Activated CD4-positive, alpha-beta T cell treated with anti-CD3 and anti-CD28 coated beads, Interleukin-2, amount 10 ng/mL, durations not matched to agents 24 days and 14 days (primary cell): ENCODE measurements at regions not wholly inside any gene's neighbourhood (a gene's known extent, or its start where the extent isn't known, plus 50 kb on each side); places are given as distances from the start of the nearest gene placed in this dataset.
A peak's percentile ranks its signal among the peaks of the same experiment; 100 is the strongest.
"Not testable (repeated sequence)": the region's sequence is repeated elsewhere in the genome, so short reads cannot be mapped to it uniquely, and the experiment has no call there.

Experiments used
- DNase-seq: peaks from one replicate; pipeline ENCODE4 v3.0.0; 2022
- H3K27ac Mint-ChIP-seq: one replicate; pipeline ENCODE4 v1.8.0; 2022; ENCODE audit warnings: mild to moderate bottlenecking, mixed read lengths
- H3K27me3 Mint-ChIP-seq: one replicate; pipeline ENCODE4 v1.8.0; 2022; ENCODE audit warnings: mixed read lengths
- H3K36me3 Mint-ChIP-seq: one replicate; pipeline ENCODE4 v1.8.0; 2022; ENCODE audit warnings: low read depth, mild to moderate bottlenecking, mixed read lengths
- H3K4me1 Mint-ChIP-seq: one replicate; pipeline ENCODE4 v1.8.0; 2021; ENCODE audit warnings: mixed read lengths
- H3K4me3 Mint-ChIP-seq: one replicate; pipeline ENCODE4 v1.8.0; 2022; ENCODE audit warnings: mild to moderate bottlenecking, moderate library complexity, mixed read lengths
- H3K9me3 Mint-ChIP-seq: one replicate; pipeline ENCODE4 v1.8.0; 2021; ENCODE audit warnings: mixed read lengths
- intact Hi-C: fragments of 100-400 bp; cut with micrococcal nuclease; formaldehyde crosslinking; loops from one replicate; pipeline ENCODE4 v1.15.1; 2023

DNA sequence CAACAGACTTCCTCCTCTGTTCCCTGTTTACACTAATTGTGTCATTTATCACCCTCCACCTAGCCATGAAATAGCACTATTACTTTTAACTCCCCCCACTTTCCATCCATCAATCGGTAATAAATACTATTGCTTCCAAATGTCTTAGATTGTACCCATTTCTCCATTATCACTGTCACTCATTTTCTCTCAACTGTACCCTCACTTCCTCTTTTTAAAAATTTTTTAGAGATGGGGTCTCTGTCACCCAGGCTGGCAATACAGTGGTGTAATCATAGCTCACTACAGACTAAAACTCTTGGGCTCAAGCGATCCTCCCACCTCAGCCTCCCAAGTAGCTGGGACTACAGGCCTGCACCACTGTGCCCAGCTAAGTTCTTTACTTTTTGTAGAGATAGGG is 123.5 kb upstream of the EGR2 start:
- H3K9me3 Mint-ChIP-seq: no peaks in the 10 kb centered on the region
- no peaks in the 10 kb centered on the region for H3K36me3 Mint-ChIP-seq
- intact Hi-C loops: no loop called here
- peaks cover 11% of the 10 kb centered on the region for H3K27me3 Mint-ChIP-seq
- DNase-seq: no peak
- H3K27ac Mint-ChIP-seq: no peak overlapping the region
- no peak overlapping the region for H3K4me3 Mint-ChIP-seq
- H3K4me1 Mint-ChIP-seq: no peaks in the 10 kb centered on the region

DNA sequence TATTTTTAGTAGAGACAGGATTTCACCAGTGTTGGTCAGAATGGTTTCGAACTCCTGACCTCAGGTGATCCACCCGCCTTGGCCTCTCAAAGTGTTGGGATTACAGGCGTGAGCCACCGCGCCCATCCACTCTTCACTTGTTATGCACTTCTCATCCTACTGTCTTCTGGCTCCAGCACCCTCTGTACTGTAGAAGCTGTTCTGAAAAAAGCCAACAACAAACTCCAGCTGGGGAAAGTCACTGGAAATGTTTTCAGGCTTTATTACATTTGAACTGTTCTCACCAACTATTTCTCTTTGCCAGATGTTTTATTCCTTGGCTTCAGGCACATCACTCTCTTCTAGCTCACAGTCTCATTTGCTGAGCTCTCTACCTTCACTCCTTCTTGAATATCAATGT is 122.5 kb upstream of the EGR2 start:
- Mint-ChIP-seq H3K9me3 (no peaks in the 10 kb centered on the region), H3K4me3 (no peak overlapping the region), H3K36me3 (no peaks in the 10 kb centered on the region), H3K27me3 (peaks cover 9% of the 10 kb centered on the region), H3K27ac (no peak overlapping the region), H3K4me1 (no peaks in the 10 kb centered on the region)
- intact Hi-C loops: no loop called here
- DNase-seq: no peak

DNA sequence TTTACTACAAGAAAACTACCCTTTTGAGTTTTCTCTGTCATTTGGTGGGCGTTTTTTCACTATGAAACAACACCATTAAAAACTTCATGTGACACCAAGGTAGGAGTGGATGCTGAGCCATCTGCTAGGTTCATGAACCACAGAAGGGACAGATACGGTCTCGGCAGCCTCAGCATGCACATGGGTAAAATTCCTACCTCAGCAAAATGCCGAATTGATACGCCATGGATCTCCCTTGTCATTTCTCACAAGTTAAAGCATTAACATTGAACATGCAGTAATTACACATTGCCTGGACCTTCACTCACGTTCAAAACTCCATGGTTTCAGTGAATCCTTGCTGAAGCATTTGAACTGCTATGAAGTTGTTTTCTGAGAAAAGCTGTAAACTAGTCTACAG is 121.5 kb upstream of the EGR2 start:
- Mint-ChIP-seq H3K4me1 (no peaks in the 10 kb centered on the region), H3K27ac (no peak overlapping the region), H3K27me3 (peaks cover 12% of the 10 kb centered on the region), H3K36me3 (no peaks in the 10 kb centered on the region), H3K9me3 (no peaks in the 10 kb centered on the region), H3K4me3 (no peak overlapping the region)
- DNase-seq: no peak
- intact Hi-C loops: no loop called here

DNA sequence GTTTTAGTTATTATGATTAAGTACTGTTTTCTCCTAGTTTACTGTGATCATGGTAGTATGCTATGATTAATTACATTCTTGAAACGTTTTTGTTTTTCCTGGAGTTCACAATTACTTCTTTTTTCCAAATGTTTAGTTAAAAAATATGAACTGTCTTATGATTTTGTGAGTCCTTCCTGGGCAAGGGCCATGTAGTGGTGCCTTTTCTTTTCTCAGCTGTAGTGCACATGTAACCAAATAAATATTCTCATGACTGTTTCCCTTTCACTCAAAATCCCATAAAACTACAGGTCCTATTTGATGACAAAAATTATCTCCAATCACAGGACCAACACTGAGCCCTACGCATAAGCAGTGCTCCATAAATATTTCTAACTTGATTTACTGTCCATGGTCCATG is 118.9 kb upstream of the EGR2 start:
- no peak overlapping the region for H3K27ac Mint-ChIP-seq
- no peak overlapping the region for H3K4me3 Mint-ChIP-seq
- no peaks in the 10 kb centered on the region for H3K36me3 Mint-ChIP-seq
- H3K4me1 Mint-ChIP-seq: no peaks in the 10 kb centered on the region
- intact Hi-C loops: no loop called here
- H3K27me3 Mint-ChIP-seq: peaks cover 14% of the 10 kb centered on the region
- DNase-seq: no peak
- no peaks in the 10 kb centered on the region for H3K9me3 Mint-ChIP-seq

DNA sequence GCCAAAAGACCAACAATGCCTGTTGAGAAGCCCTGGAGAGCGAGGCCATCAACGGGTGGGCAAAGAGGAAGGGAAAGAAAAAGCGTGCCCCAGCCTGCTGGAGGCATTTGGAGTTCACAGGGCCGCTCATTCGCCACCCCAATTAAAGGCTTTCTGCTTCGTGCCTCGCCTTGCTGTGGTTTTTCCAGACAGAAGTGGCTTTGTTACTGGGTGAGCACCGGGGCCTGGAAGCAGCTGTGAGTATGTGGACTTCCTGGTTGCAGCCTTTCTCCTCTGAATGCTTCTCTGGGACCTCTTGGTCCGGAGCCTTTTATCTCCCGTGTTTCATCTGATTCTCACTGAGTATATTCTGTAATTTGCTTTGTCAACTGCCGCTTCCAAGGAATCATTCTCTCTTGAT is 118.1 kb upstream of the EGR2 start:
- Mint-ChIP-seq H3K27ac (no peak overlapping the region), H3K4me1 (no peaks in the 10 kb centered on the region), H3K27me3 (peaks cover 14% of the 10 kb centered on the region), H3K4me3 (no peak overlapping the region), H3K9me3 (no peaks in the 10 kb centered on the region), H3K36me3 (no peaks in the 10 kb centered on the region)
- DNase-seq: no peak
- intact Hi-C loops: no loop called here

DNA sequence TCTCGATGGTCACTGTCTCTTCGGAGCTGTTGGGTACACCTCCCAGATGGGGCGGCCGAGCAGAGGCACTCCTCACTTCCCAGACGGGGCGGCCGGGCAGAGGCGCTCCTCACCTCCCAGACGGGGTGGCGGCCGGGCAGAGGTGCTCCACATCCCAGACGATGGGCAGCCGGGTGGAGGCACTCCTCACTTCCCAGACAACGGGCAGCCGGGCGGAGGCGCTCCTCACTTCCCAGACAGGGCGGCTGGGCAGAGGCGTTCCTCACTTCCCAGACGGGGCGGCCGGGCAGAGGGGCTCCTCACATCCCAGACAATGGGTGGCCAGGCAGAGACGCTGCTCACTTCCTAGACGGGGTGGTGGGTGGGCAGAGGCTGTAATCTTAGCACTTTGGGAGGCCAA is 112.6 kb upstream of the EGR2 start:
- H3K9me3 Mint-ChIP-seq, H3K36me3 Mint-ChIP-seq, DNase-seq, H3K27ac Mint-ChIP-seq, H3K4me1 Mint-ChIP-seq, intact Hi-C loops, H3K4me3 Mint-ChIP-seq, H3K27me3 Mint-ChIP-seq: not testable (repeated sequence)

DNA sequence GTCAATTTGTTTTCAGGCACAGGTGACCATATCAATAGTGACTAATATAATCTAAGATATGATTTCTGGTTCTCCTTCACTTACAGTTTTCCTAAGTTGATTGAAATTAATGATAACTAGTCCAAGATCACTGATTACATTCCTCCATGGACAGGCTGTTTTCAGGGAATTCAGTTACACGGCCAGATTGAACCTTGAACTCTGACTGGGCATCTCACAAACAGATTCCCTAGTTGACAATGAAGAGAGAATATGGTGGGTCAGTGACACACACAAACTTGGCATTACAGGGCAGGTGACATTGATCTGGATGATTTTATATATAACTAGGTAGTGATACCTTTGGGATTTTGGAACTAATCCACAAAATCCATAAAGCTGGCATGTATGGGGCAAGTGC is 110.2 kb upstream of the EGR2 start:
- intact Hi-C loops: no loop called here
- no peaks in the 10 kb centered on the region for H3K36me3 Mint-ChIP-seq

DNA sequence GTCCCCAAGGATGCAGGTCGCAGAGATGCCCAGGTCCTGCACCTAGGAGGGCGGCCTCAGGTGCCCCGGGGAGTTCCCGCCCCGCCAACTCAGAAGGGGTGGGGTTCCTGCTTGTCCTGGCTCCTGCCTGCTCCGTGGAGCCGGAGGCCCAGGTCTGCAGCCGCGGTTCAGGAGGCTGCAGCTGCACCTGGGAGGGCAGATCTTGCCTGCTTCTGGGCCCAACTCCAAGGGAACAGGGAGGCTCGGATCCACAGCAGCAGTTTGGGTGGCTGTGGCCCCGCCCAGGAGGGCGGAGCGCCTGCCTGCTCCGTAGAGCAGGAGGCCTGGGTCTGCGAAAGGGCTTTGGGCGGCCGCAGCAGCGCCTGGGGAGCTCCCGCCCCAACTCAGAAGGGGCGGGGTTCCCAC is 108.2 kb upstream of the EGR2 start:
- no peaks in the 10 kb centered on the region for H3K36me3 Mint-ChIP-seq
- intact Hi-C loops: no loop called here
- H3K4me3 Mint-ChIP-seq: no peak overlapping the region
- peaks cover 4% of the 10 kb centered on the region for H3K9me3 Mint-ChIP-seq
- no peaks in the 10 kb centered on the region for H3K4me1 Mint-ChIP-seq
- no peak overlapping the region for H3K27ac Mint-ChIP-seq
- peaks cover 11% of the 10 kb centered on the region for H3K27me3 Mint-ChIP-seq
- DNase-seq: no peak

More for the DNA sequence above, 110.2 kb upstream of the EGR2 start:
- no peak for DNase-seq
- H3K9me3 Mint-ChIP-seq: peaks cover 4% of the 10 kb centered on the region
- no peak overlapping the region for H3K4me3 Mint-ChIP-seq
- H3K27me3 Mint-ChIP-seq: peaks cover 13% of the 10 kb centered on the region
- no peaks in the 10 kb centered on the region for H3K4me1 Mint-ChIP-seq
- H3K27ac Mint-ChIP-seq: no peak overlapping the region

DNA sequence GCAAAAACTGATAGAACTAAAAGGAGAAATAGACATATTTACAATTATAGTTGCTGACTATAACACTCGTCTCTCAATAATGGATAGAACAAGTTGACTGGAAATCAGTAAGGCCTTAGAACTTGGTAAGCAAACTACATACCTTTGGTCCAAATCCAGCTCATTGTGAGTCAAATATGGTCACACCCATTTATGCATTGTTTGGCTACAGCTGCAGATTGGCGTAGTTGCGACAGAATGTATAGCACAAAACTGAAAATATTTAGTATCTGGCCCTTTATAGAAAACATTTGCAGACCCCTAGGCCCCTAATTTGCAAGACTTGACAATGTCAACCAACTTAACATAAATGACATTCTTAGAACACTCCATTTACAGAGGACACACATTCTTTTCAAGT is 103.6 kb upstream of the EGR2 start:
- Mint-ChIP-seq H3K9me3 (peaks cover 4% of the 10 kb centered on the region), H3K27me3 (peaks cover 19% of the 10 kb centered on the region), H3K36me3 (no peaks in the 10 kb centered on the region), H3K4me3 (no peak overlapping the region), H3K4me1 (peaks cover 9% of the 10 kb centered on the region), H3K27ac (no peak overlapping the region)
- intact Hi-C loops: no loop called here
- DNase-seq: no peak

DNA sequence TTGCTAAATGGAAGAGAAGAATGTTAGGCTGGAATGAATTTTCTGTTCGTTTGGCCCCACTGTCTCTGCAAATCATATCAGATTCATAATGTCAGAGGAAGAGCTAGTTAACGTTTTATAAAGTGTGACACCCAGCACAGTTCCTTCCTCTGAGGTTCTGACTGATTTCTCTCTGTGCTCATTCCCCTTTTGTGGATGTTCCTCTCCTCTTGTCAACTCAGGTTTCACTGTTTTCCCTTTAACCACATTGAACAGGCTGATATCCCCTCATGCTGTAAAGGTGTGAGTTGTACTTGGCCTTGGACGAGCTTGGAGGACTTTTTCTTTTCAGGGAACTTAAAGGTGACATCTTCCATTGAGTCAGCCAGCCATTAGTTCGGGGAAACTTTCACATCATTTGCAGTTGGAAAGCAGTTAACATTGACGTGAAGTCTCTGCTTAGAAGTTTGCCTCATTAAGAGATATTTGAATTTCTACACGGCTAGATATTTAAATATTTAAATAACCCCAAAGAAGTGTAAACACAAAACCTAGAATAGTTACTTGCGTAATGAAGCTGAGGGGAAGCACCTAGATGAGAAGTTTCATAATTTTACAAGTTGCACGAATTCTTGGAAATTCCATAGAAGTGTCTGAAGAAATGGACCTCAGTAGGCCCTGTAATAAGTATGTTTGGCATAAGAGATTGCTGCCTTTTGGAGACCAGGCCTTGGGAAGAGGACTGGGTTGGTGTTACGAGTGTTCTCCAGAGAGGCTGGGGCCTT is 101.5 kb upstream of the EGR2 start:
- Mint-ChIP-seq H3K36me3 (no peaks in the 10 kb centered on the region), H3K9me3 (no peaks in the 10 kb centered on the region), H3K4me3 (no peak overlapping the region), H3K4me1 (peaks cover 9% of the 10 kb centered on the region), H3K27me3 (peaks cover 17% of the 10 kb centered on the region), H3K27ac (peak overlapping the region; percentile 44)
- intact Hi-C loops: no loop called here
- no peak for DNase-seq

DNA sequence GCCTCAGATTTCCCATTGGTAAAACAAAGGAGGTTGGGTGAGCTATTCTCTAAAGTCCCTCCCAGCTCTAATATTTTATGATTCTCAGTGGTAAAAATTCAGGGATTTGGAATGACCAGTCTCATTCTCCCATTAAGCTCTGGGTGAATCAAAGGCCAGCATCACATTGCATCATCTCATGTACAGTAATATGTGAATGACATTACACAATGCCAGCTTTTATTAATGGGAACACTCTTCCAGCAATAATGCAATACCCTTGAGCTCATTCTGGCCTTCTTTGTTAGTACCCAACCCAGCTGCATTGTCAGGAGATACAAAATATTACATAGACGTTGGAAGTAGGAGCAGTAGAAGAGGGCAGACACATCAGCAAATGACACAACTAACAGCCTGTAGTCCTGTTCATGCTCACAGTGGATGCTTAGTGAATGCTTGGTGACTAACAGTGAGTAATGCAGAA is 100.0 kb upstream of the EGR2 start:
- Mint-ChIP-seq H3K9me3 (no peaks in the 10 kb centered on the region), H3K27me3 (peaks cover 14% of the 10 kb centered on the region), H3K27ac (no peak overlapping the region), H3K4me1 (peaks cover 9% of the 10 kb centered on the region), H3K36me3 (no peaks in the 10 kb centered on the region), H3K4me3 (no peak overlapping the region)
- intact Hi-C loops: no loop called here
- no peak for DNase-seq

DNA sequence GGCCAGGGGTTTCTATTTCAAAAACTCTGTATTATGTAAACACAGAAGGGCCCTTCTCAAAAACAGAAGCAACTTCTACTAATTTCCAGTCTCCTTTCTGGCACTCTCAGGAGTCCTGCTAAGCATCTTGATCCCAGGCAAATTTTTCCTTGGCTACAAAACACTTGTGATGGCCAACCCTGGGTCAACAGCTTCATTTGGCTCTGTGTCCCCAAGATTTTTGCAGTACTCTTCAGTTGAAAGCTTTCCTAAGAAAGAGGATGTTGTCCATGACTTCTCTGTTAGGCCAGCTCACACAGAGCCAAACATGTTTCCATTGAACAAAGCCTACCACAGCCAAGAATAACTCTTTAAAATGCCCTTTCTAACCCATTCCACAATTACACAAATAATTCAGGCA is 99.0 kb upstream of the EGR2 start:
- Mint-ChIP-seq H3K4me3 (no peak overlapping the region), H3K4me1 (peaks cover 9% of the 10 kb centered on the region), H3K27me3 (peaks cover 14% of the 10 kb centered on the region)

DNA sequence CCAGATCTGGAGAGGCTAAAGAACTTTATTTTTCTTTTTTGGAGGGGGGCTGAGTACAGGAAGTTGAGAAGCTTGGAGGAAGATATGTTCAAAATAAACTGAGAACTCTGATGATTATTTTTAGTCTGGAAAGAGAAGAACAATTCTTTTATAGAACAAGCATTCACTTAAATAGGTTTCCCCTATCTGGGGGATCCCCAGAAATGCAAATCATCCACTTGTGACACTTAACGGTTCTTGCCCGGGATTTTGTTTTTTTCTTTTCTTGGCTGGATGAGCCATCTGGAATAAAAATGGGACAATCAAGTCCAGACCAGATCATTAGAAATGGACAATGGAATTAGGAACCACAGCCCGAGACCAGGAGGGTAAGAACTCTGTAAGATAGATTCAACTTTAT is 95.9 kb upstream of the EGR2 start:
- H3K36me3 Mint-ChIP-seq: no peaks in the 10 kb centered on the region
- H3K9me3 Mint-ChIP-seq: no peaks in the 10 kb centered on the region
- H3K27me3 Mint-ChIP-seq: peaks cover 13% of the 10 kb centered on the region
- no peak overlapping the region for H3K27ac Mint-ChIP-seq
- H3K4me3 Mint-ChIP-seq: no peak overlapping the region
- H3K4me1 Mint-ChIP-seq: peaks cover 2% of the 10 kb centered on the region
- intact Hi-C loops: no loop called here
- DNase-seq: no peak

More for the DNA sequence above, 99.0 kb upstream of the EGR2 start:
- H3K9me3 Mint-ChIP-seq: no peaks in the 10 kb centered on the region
- intact Hi-C loops: no loop called here
- H3K36me3 Mint-ChIP-seq: no peaks in the 10 kb centered on the region
- DNase-seq: no peak
- H3K27ac Mint-ChIP-seq: no peak overlapping the region

DNA sequence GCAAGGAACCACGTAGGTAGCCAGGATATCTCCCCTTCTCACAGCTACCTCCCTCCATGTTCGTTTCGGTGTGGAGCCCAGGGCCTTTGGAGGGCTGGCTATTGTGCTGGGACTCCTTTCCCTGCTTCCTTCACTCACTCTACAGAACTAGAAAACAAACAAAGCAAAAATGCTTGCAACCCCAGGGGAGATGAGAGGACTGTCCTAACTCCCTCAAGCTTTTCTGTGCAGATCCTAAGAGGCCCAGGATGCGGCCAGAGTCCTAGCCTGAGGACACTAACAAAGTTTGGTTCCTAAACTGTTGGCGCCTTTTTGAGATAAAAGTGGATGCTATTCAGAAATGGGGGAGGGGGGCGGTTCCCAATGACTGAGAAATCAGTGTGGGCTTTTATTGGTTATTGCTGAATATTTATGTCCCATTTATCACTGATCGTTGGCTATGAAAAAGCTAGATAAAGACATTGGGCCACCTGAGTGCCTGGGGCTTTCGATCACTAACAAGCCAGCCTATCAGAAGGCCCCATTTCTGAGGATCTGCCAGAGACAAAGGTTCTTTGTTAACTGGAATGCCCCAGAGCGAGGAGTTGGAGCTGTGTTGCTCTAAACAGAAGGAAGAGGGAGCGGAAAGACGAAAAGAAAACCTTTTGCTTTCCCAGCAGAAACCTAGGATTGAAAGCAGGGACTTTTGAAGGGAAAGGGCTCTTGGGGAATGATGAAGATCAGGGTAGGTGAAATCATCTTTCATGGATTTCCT is 95.2 kb upstream of the EGR2 start:
- Mint-ChIP-seq H3K4me1 (peaks cover 2% of the 10 kb centered on the region), H3K27me3 (peaks cover 10% of the 10 kb centered on the region), H3K27ac (no peak overlapping the region), H3K9me3 (no peaks in the 10 kb centered on the region), H3K4me3 (no peak overlapping the region), H3K36me3 (no peaks in the 10 kb centered on the region)
- DNase-seq: no peak
- intact Hi-C loops: no loop called here
